HCT116 (cell line): ENCODE measurements at regions not wholly inside any gene's neighbourhood (a gene's known extent, or its start where the extent isn't known, plus 50 kb on each side); places are given as distances from the start of the nearest gene placed in this dataset.

ENCODE experiments used
- ATAC-seq: fragments of 200-7000 bp; cut with Tn5 transposase; 2 replicates; pipeline ENCODE4 v1.9.1; 2020; ENCODE audit warnings: mild to moderate bottlenecking, moderate library complexity
- BruUV-seq: library from RNA; stranded (reverse); fragments of 400-500 nt; replicated peaks from 2 replicates; lab custom pipeline; 2021; lab: Mats Ljungman, UMichigan
- CTCF ChIA-PET: fragments of 300-600 bp; sonication (Branson Sonifier 250); formaldehyde crosslinking; loops from one replicate; lab custom pipeline; 2021; ENCODE audit warnings: antibody characterized with exemption; lab: Charles Lee
- POLR2A ChIA-PET: fragments of 300-600, 350-600 bp; sonication (Branson Sonifier 250); formaldehyde crosslinking; loops from one replicate; lab custom pipeline; 2021; ENCODE audit warnings: antibody characterized with exemption; lab: Charles Lee
- RAD21 ChIA-PET, 2 experiments: fragments of 300-600 bp; sonication (Branson Sonifier 250); formaldehyde crosslinking; loops; one replicate each; lab custom pipeline; 2023; ENCODE audit warnings: low total read pairs in 2 of 2; ENCODE audit not compliant: uncharacterized antibody in 2 of 2, unreplicated experiment in 2 of 2, low non-redundant PET in 1 of 2; lab: Charles Lee
- DNase-seq: peaks from one replicate; pipeline ENCODE4 v3.0.0-alpha.2; 2010; ENCODE audit warnings: low read depth, low spot score
- H2AFZ ChIP-seq: fragments of 200-600 bp; shearing (Covaris generic), sonication (generic); 2 replicates; pipeline ENCODE4 v1.6.1; 2017; ENCODE audit warnings: low read depth, mixed run types, mixed read lengths, antibody characterized with exemption, low read length; ENCODE audit not compliant: poor library complexity, severe bottlenecking
- H3K27ac ChIP-seq: 2 replicates; pipeline ENCODE4 v1.5.1; 2012; ENCODE audit warnings: low read depth, low read length
- H3K27me3 ChIP-seq: fragments of 200-600 bp; sonication (generic); 2 replicates; pipeline ENCODE4 v1.6.1; 2016; ENCODE audit warnings: mixed run types, low read length, mixed read lengths; ENCODE audit not compliant: insufficient read depth
- H3K36me3 ChIP-seq, 2 experiments: fragments of 200-500 bp in 1 of 2; fragments of 200-600 bp in 1 of 2; sonication (Bioruptor generic) in 1 of 2; sonication (generic) in 1 of 2; 2 replicates each; pipeline versions ENCODE4 v1.5.1 to v1.6.1; 2014 to 2016; ENCODE audit warnings: low read length in 2 of 2, inconsistent platforms in 1 of 2, mixed read lengths in 1 of 2, mixed run types in 1 of 2; ENCODE audit not compliant: insufficient read depth in 2 of 2, control insufficient read depth in 1 of 2
- H3K4me1 ChIP-seq, 2 experiments: fragments of 200-600 bp in 1 of 2; sonication (generic) in 1 of 2; 2 replicates each; pipeline versions ENCODE4 v1.5.1 to v1.6.1; 2012 to 2017; ENCODE audit warnings: low read length in 2 of 2, inconsistent platforms in 1 of 2, mild to moderate bottlenecking in 1 of 2, mixed read lengths in 1 of 2, mixed run types in 1 of 2, moderate library complexity in 1 of 2; ENCODE audit not compliant: insufficient read depth in 2 of 2, control insufficient read depth in 1 of 2
- H3K4me2 ChIP-seq: fragments of 200-600 bp; sonication (generic); 2 replicates; pipeline ENCODE4 v1.6.1; 2017; ENCODE audit warnings: mixed run types, low read length, mixed read lengths
- H3K4me3 ChIP-seq, 2 experiments: fragments of 200-600 bp in 1 of 2; sonication (generic) in 1 of 2; replicated peaks in 1 of 2; 2 replicates each; pipeline ENCODE4 v1.5.1; 2011 to 2016; ENCODE audit warnings: low read length in 2 of 2, control low read depth in 1 of 2, low read depth in 1 of 2, mild to moderate bottlenecking in 1 of 2, mixed read lengths in 1 of 2, mixed run types in 1 of 2
- H3K79me2 ChIP-seq: fragments of 200-600 bp; sonication (generic); 2 replicates; pipeline ENCODE4 v1.6.1; 2017; ENCODE audit warnings: mild to moderate bottlenecking, mixed run types, low read length, moderate library complexity, mixed read lengths; ENCODE audit not compliant: insufficient read depth
- H3K9ac ChIP-seq: fragments of 200-600 bp; sonication (generic); 2 replicates; pipeline ENCODE4 v1.6.1; 2016; ENCODE audit warnings: low read length, mixed read lengths
- H3K9me2 ChIP-seq: fragments of 200-600 bp; sonication (generic), shearing (Covaris generic); 2 replicates; pipeline ENCODE4 v1.6.1; 2017; ENCODE audit warnings: mixed run types, mild to moderate bottlenecking, moderate library complexity; ENCODE audit not compliant: insufficient read depth
- H3K9me3 ChIP-seq, 2 experiments: fragments of 200-500 bp in 1 of 2; fragments of 200-600 bp in 1 of 2; sonication (Bioruptor generic) in 1 of 2; sonication (generic) in 1 of 2; 2 replicates each; pipeline ENCODE4 v1.6.1; 2014 to 2017; ENCODE audit warnings: low read length in 2 of 2, mixed read lengths in 2 of 2, inconsistent platforms in 1 of 2, low read depth in 1 of 2, mild to moderate bottlenecking in 1 of 2, mixed run types in 1 of 2, moderate library complexity in 1 of 2; ENCODE audit not compliant: control insufficient read depth in 1 of 2, insufficient read depth in 1 of 2
- H4K20me1 ChIP-seq: fragments of 200-600 bp; sonication (generic), shearing (Covaris generic); 2 replicates; pipeline ENCODE4 v1.6.1; 2017; ENCODE audit warnings: mixed run types, mild to moderate bottlenecking, moderate library complexity; ENCODE audit not compliant: insufficient read depth
- CEBPB ChIP-seq: IDR thresholded peaks from 2 replicates; pipeline ENCODE4 v1.6.1; 2012; ENCODE audit warnings: low read depth
- ELF1 ChIP-seq: IDR thresholded peaks from 2 replicates; pipeline ENCODE4 v1.6.1; 2012; ENCODE audit warnings: low read depth, borderline replicate concordance
- FOSL1 ChIP-seq: IDR thresholded peaks from 2 replicates; pipeline ENCODE4 v1.6.1; 2012; ENCODE audit warnings: low read depth
- RAD21 ChIP-seq: IDR thresholded peaks from 2 replicates; pipeline ENCODE4 v1.6.1; 2012; ENCODE audit warnings: low read depth, mild to moderate bottlenecking
- SP1 ChIP-seq: IDR thresholded peaks from 2 replicates; pipeline ENCODE4 v1.6.1; 2012; ENCODE audit warnings: low read depth
- TCF7L2 ChIP-seq: IDR thresholded peaks from 2 replicates; pipeline ENCODE4 v1.7.0; 2011; ENCODE audit warnings: borderline replicate concordance, inconsistent platforms; ENCODE audit not compliant: insufficient read depth, insufficient read length; ENCODE audit errors: extremely low read depth
- ZFX ChIP-seq: fragments of 450-650 bp; IDR thresholded peaks from 2 replicates; pipeline ENCODE4 v1.6.1; 2017
- intact Hi-C: fragments of 100-400 bp; cut with micrococcal nuclease; formaldehyde crosslinking; loops from 2 replicates; pipeline ENCODE4 v1.10.0; 2022

DNA sequence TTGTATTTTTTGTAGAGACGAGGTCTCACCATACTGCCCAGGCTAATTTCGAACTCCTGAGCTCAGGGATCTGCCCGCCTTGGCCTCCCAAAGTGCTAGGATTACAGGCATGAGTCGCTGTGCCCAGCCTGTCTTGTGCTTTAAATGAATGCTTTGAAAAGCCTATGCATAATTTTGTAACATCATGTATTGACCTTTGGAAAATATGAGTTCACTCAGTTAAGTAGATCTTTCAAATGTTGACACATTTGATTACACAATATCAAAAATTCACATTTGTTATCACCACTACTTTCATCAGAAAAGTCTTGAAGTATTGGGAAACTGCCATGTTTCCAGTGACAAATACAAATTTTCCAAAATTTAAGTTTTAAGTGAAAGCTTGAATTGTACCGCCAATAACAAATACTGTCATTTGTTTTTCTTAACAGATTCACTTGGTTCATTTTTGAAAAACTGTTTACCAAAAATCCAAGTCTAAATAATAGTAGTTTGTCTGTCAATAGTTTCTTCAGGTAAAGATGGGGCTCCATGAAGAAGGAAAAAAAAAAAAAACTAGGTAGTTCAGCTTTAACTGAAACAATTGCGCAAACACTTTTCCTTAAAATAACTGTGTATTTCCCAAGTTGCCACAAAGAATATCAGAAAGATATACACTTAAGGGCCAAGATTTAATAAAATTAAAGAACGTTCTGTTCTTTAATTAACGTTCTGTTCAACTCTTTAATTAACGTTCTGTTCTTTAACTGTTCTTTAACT lies 233.2 kb upstream of the NR5A2 start:
- ChIA-PET POLR2A (no interaction called here), RAD21 (no interaction called here), CTCF (no interaction called here)
- H3K9me3 ChIP-seq: no peaks in the 10 kb centered on the region
- no TSS peak for BruUV-seq
- no peak overlapping the region for H3K27ac ChIP-seq
- TF ChIP-seq TCF7L2 (peak; percentile 64), ZFX (no peak), CEBPB (peak; percentile 68; the same call in 1 of the 2 replicates), SP1 (peak; percentile 25; the same call in 1 of the 2 replicates), FOSL1 (peak; percentile 22)
- H3K9ac ChIP-seq: no peak overlapping the region
- H3K79me2 ChIP-seq: no peaks in the 10 kb centered on the region
- 0 out of 2 replicates have a peak, but pooled peaks cover 2% of the 10 kb centered on the region for H3K9me2 ChIP-seq
- DNase-seq (no peak), ATAC-seq (no peak)
- no peak overlapping the region for H3K4me2 ChIP-seq
- H3K4me1 ChIP-seq: peaks cover 4 to 6% of the 10 kb centered on the region in 2 experiments; a peak in 2 of 4 replicates
- intact Hi-C loops: no loop called here
- no peaks in the 10 kb centered on the region for H3K27me3 ChIP-seq
- H3K4me3 ChIP-seq: no peak overlapping the region
- H3K36me3 ChIP-seq: no peaks in the 10 kb centered on the region
- peak overlapping the region; percentile 13 for H2AFZ ChIP-seq
- H4K20me1 ChIP-seq: no peaks in the 10 kb centered on the region

DNA sequence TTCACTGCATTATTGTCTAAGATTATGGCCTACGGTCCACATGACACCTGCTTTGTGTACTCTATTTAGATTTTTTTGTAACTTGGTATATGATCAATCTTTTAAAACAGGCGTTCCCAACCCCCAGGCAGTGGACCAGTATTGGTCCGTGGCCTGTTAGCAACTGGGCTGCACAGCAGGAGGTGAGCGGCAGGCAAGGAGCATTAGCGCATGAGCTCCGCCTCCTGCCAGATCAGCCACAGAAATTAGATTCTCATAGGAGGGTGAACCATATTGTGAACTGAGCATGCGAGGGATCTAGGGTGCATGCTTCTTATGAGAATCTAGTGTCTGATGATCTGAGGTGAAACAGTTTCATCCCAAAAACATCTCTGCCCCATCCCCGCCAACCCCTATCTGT lies 228.4 kb upstream of the NR5A2 start:
- intact Hi-C loops: no loop called here
- no peak for ATAC-seq
- Histone ChIP-seq H3K9me2 (no peaks in the 10 kb centered on the region), H3K4me2 (no peak overlapping the region), H2AFZ (peak overlapping the region; percentile 56), H3K36me3 (no peaks in the 10 kb centered on the region), H3K4me3 (no peak overlapping the region), H3K27ac (no peak overlapping the region), H3K9ac (no peak overlapping the region), H3K27me3 (no peaks in the 10 kb centered on the region), H3K4me1 (peaks cover 0 to 2% of the 10 kb centered on the region in 2 experiments; a peak in 1 of 4 replicates), H3K9me3 (no peaks in the 10 kb centered on the region), H3K79me2 (no peaks in the 10 kb centered on the region), H4K20me1 (no peaks in the 10 kb centered on the region)
- ChIA-PET CTCF (no interaction called here), POLR2A (no interaction called here), RAD21 (no interaction called here)
- BruUV-seq: no TSS peak
- no peak for TF ChIP-seq ZFX
- TF ChIP-seq RAD21: no peak
- no peak for TF ChIP-seq ELF1
- no peak for DNase-seq
